T-cell (primary cell): ENCODE measurements at regions not wholly inside any gene's neighbourhood (a gene's known extent, or its start where the extent isn't known, plus 50 kb on each side); places are given as distances from the start of the nearest gene placed in this dataset.

Experiments
- ATAC-seq, 4 experiments: fragments of 200-7000 bp in 3 of 4; fragments of 150-1000 bp in 1 of 4; cut with Tn5 transposase; replicated peaks in 1 of 4; 1 replicate in 3 of 4; 2 replicates in 1 of 4; pipeline ENCODE4 v1.10.0; 2021; ENCODE audit warnings: moderate library complexity in 3 of 4, mild to moderate bottlenecking in 2 of 4, moderate number of reproducible peaks in 1 of 4
- CTCF ChIA-PET, 2 donors: fragments of 300-600 bp; sonication (Branson Sonifier 250); formaldehyde crosslinking; loops; one replicate each; lab custom pipeline; 2022; ENCODE audit warnings: antibody characterized with exemption in 2 of 2; lab: Charles Lee
- POLR2A ChIA-PET, 2 donors: fragments of 300-600 bp; sonication (Branson Sonifier 250); formaldehyde crosslinking; loops; one replicate each; lab custom pipeline; 2022; ENCODE audit warnings: antibody characterized with exemption in 2 of 2; lab: Charles Lee
- DNase-seq, 35 experiments: peaks; one replicate each; pipeline versions ENCODE4 v3.0.0 to v3.0.0-alpha.2; 2013 to 2023
- H3K27ac ChIP-seq: one replicate; pipeline ENCODE4 v1.5.1; 2013; ENCODE audit warnings: low read length
- H3K27me3 ChIP-seq, 2 experiments: replicated peaks in 1 of 2; 1 replicate in 1 of 2; 2 replicates in 1 of 2; pipeline versions ENCODE4 v1.6.1 to v1.7.0; 2013; ENCODE audit warnings: low read length in 1 of 2, mixed read lengths in 1 of 2; ENCODE audit not compliant: control insufficient read depth in 2 of 2, insufficient read depth in 2 of 2; ENCODE audit errors: extremely low read depth in 1 of 2
- H3K36me3 ChIP-seq, 2 donors: 1 replicate in 1 of 2; 2 replicates in 1 of 2; pipeline versions ENCODE4 v1.6.1 to v1.7.0; 2013; ENCODE audit warnings: low read length in 1 of 2; ENCODE audit not compliant: control insufficient read depth in 2 of 2, insufficient read depth in 1 of 2; ENCODE audit errors: extremely low read depth in 1 of 2
- H3K4me1 ChIP-seq, 2 experiments: 1 replicate in 1 of 2; 2 replicates in 1 of 2; pipeline versions ENCODE4 v1.6.1 to v1.7.0; 2013; ENCODE audit warnings: low read length in 2 of 2, mixed read lengths in 1 of 2; ENCODE audit not compliant: insufficient read depth in 2 of 2, control insufficient read depth in 1 of 2; ENCODE audit errors: extremely low read depth in 1 of 2
- H3K4me3 ChIP-seq, 2 donors: 1 replicate in 1 of 2; 2 replicates in 1 of 2; pipeline versions ENCODE4 v1.5.1 to v1.7.0; 2013; ENCODE audit warnings: mild to moderate bottlenecking in 2 of 2, low read length in 1 of 2, moderate library complexity in 1 of 2; ENCODE audit not compliant: control insufficient read depth in 1 of 2; ENCODE audit errors: extremely low read depth in 1 of 2
- H3K9me3 ChIP-seq: 2 replicates; pipeline ENCODE4 v1.7.0; 2013
- H3K27ac Mint-ChIP-seq, 2 donors: one replicate each; pipeline ENCODE4 v1.8.0; 2020 to 2021; ENCODE audit warnings: mild to moderate bottlenecking in 2 of 2, mixed read lengths in 2 of 2
- H3K27me3 Mint-ChIP-seq, 2 donors: one replicate each; pipeline ENCODE4 v1.8.0; 2021 to 2022; ENCODE audit warnings: mixed read lengths in 2 of 2
- H3K36me3 Mint-ChIP-seq: one replicate; pipeline ENCODE4 v1.8.0; 2021; ENCODE audit warnings: mixed read lengths
- H3K4me1 Mint-ChIP-seq, 3 donors: one replicate each; pipeline ENCODE4 v1.8.0; 2020 to 2022; ENCODE audit warnings: mixed read lengths in 3 of 3, mild to moderate bottlenecking in 1 of 3
- H3K4me3 Mint-ChIP-seq, 3 donors: one replicate each; pipeline ENCODE4 v1.8.0; 2020 to 2022; ENCODE audit warnings: mild to moderate bottlenecking in 3 of 3, mixed read lengths in 3 of 3, moderate library complexity in 3 of 3
- H3K9me3 Mint-ChIP-seq, 3 donors: one replicate each; pipeline ENCODE4 v1.8.0; 2020 to 2022; ENCODE audit warnings: mixed read lengths in 3 of 3
- WGBS: methylation state at CpG from one replicate; pipeline ENCODE4 v1.1.5; 2013; ENCODE audit warnings: missing lambda C conversion rate; ENCODE audit not compliant: insufficient coverage; 5-methylcytosine and 5-hydroxymethylcytosine counted together

GRCh38 chr2:145258903-145259579 is 739.1 kb upstream of the ZEB2 start:
- 23% methylated on average over 2 of the region's 5 CpGs for WGBS
- Histone ChIP-seq H3K27me3 (peaks cover 0 to 23% of the 10 kb centered on the region in 2 experiments), H3K9me3 (no peaks in the 10 kb centered on the region), H3K27ac (no peak overlapping the region), H3K4me3 (no peak overlapping the region), H3K36me3 (no peaks in the 10 kb centered on the region), H3K4me1 (peaks cover 3 to 20% of the 10 kb centered on the region in 2 experiments)
- ChIA-PET CTCF (interaction anchor here in 1 of 2 donors (0.6 kb wide), 1 partner anchor 21 kb away, joined by 9 read pairs; no protein-coding TSS in a partner anchor), POLR2A (interaction anchor here (0.5 to 0.7 kb wide), 4 partner anchors 60 to 1646 kb away, joined by 3 to 7 read pairs (median 4); no protein-coding TSS in a partner anchor)
- DNase-seq (peak in 11 of 35 experiments; percentile 0 to 45 (median 2)), ATAC-seq (peak; percentile 40 to 82 (median 67))
- Mint-ChIP-seq H3K9me3 (peaks cover 0 to 12% (median 0%) of the 10 kb centered on the region in 3 donors), H3K4me3 (no peak overlapping the region), H3K27ac (no peak overlapping the region), H3K36me3 (no peaks in the 10 kb centered on the region), H3K4me1 (peaks cover 0 to 5% (median 2%) of the 10 kb centered on the region in 3 donors), H3K27me3 (peaks cover 1 to 22% of the 10 kb centered on the region in 2 donors)

- no peak overlapping the region for H3K27ac Mint-ChIP-seq
- Histone ChIP-seq H3K27me3 (peaks cover 0 to 26% of the 10 kb centered on the region in 2 experiments), H3K4me3 (no peak overlapping the region), H3K36me3 (no peaks in the 10 kb centered on the region), H3K27ac (no peak overlapping the region), H3K4me1 (peaks cover 3 to 20% of the 10 kb centered on the region in 2 experiments), H3K9me3 (no peaks in the 10 kb centered on the region)
- ChIA-PET POLR2A (interaction anchor here (0.6 kb wide), 2 partner anchors 11 to 21 kb away, joined by 3 to 4 read pairs; no protein-coding TSS in a partner anchor), CTCF (interaction anchor here in 1 of 2 donors (0.6 kb wide), 1 partner anchor 135 kb away, joined by 4 read pairs; no protein-coding TSS in a partner anchor)
- no peak for DNase-seq
- peaks cover 1 to 25% of the 10 kb centered on the region in 2 donors for H3K27me3 Mint-ChIP-seq
- no peak overlapping the region for H3K4me3 Mint-ChIP-seq
- H3K36me3 Mint-ChIP-seq: no peaks in the 10 kb centered on the region
- no peak for ATAC-seq
- H3K9me3 Mint-ChIP-seq: peaks cover 0 to 12% (median 0%) of the 10 kb centered on the region in 3 donors
- H3K4me1 Mint-ChIP-seq: peaks cover 0 to 5% (median 2%) of the 10 kb centered on the region in 3 donors
Measured at GRCh38 chr2:145257931-145258330, 738.0 kb upstream of the ZEB2 start.

GRCh38 chr2:145256551-145256950 is 736.6 kb upstream of the ZEB2 start:
- peaks cover 0 to 5% (median 2%) of the 10 kb centered on the region in 3 donors for H3K4me1 Mint-ChIP-seq
- H3K9me3 ChIP-seq: no peaks in the 10 kb centered on the region
- H3K36me3 Mint-ChIP-seq: no peaks in the 10 kb centered on the region
- peaks cover 1 to 26% of the 10 kb centered on the region in 2 donors for H3K27me3 Mint-ChIP-seq
- ChIA-PET POLR2A (no interaction called here), CTCF (no interaction called here)
- peaks cover 0 to 12% (median 0%) of the 10 kb centered on the region in 3 donors for H3K9me3 Mint-ChIP-seq
- WGBS: no CpG with 5 or more reads among the region's 1 CpG
- peaks cover 3 to 20% of the 10 kb centered on the region in 2 experiments for H3K4me1 ChIP-seq
- no peaks in the 10 kb centered on the region for H3K36me3 ChIP-seq
- H3K4me3 ChIP-seq: no peak overlapping the region
- ATAC-seq: no peak
- H3K27ac Mint-ChIP-seq: no peak overlapping the region
- no peak for DNase-seq
- peaks cover 0 to 23% of the 10 kb centered on the region in 2 experiments for H3K27me3 ChIP-seq
- no peak overlapping the region for H3K27ac ChIP-seq
- no peak overlapping the region for H3K4me3 Mint-ChIP-seq

GRCh38 chr2:145254291-145254690 is 734.4 kb upstream of the ZEB2 start:
- CTCF ChIA-PET: no interaction called here

GRCh38 chr2:145253492-145253891 is 733.6 kb upstream of the ZEB2 start:
- Mint-ChIP-seq H3K36me3 (no peaks in the 10 kb centered on the region), H3K27me3 (peaks cover 0 to 26% of the 10 kb centered on the region in 2 donors), H3K27ac (no peak overlapping the region), H3K9me3 (peaks cover 0 to 9% (median 0%) of the 10 kb centered on the region in 3 donors), H3K4me3 (no peak overlapping the region), H3K4me1 (no peaks in the 10 kb centered on the region)
- H3K4me3 ChIP-seq: no peak overlapping the region
- H3K27me3 ChIP-seq: peaks cover 0 to 20% of the 10 kb centered on the region in 2 experiments
- ChIA-PET POLR2A (no interaction called here), CTCF (no interaction called here)
- no CpG with 5 or more reads among the region's 1 CpG for WGBS
- H3K27ac ChIP-seq: no peak overlapping the region
- no peaks in the 10 kb centered on the region for H3K36me3 ChIP-seq
- H3K4me1 ChIP-seq: peaks cover under 1 to 10% of the 10 kb centered on the region in 2 experiments
- H3K9me3 ChIP-seq: no peaks in the 10 kb centered on the region
- no peak for DNase-seq
- no peak for ATAC-seq

More at GRCh38 chr2:145254291-145254690, 734.4 kb upstream of the ZEB2 start:
- peaks cover 0 to 12% (median 0%) of the 10 kb centered on the region in 3 donors for H3K9me3 Mint-ChIP-seq
- Histone ChIP-seq H3K36me3 (no peaks in the 10 kb centered on the region), H3K4me3 (no peak overlapping the region), H3K9me3 (no peaks in the 10 kb centered on the region), H3K27ac (no peak overlapping the region), H3K4me1 (peaks cover 3 to 16% of the 10 kb centered on the region in 2 experiments), H3K27me3 (peaks cover 0 to 20% of the 10 kb centered on the region in 2 experiments)
- no peak overlapping the region for H3K4me3 Mint-ChIP-seq
- DNase-seq (no peak), ATAC-seq (no peak)
- POLR2A ChIA-PET: no interaction called here
- H3K4me1 Mint-ChIP-seq: peaks cover 0 to 5% (median 0%) of the 10 kb centered on the region in 3 donors
- no peak overlapping the region for H3K27ac Mint-ChIP-seq
- WGBS: 71% methylated on average over 1 of the region's 2 CpGs
- peaks cover 0 to 26% of the 10 kb centered on the region in 2 donors for H3K27me3 Mint-ChIP-seq
- no peaks in the 10 kb centered on the region for H3K36me3 Mint-ChIP-seq

- CTCF ChIA-PET: no interaction called here
- H3K4me3 Mint-ChIP-seq: no peak overlapping the region
- POLR2A ChIA-PET: no interaction called here
Measured at GRCh38 chr2:145245268-145245870, 725.5 kb upstream of the ZEB2 start.

More at GRCh38 chr2:145245268-145245870, 725.5 kb upstream of the ZEB2 start:
- no peak overlapping the region for H3K27ac Mint-ChIP-seq
- H3K36me3 ChIP-seq: no peaks in the 10 kb centered on the region
- ATAC-seq (no peak), DNase-seq (no peak)
- H3K9me3 ChIP-seq: no peaks in the 10 kb centered on the region
- H3K9me3 Mint-ChIP-seq: no peaks in the 10 kb centered on the region
- H3K4me1 ChIP-seq: no peaks in the 10 kb centered on the region
- WGBS: 67% methylated on average over 2 of the region's 4 CpGs
- H3K4me1 Mint-ChIP-seq: no peaks in the 10 kb centered on the region
- H3K27ac ChIP-seq: no peak overlapping the region
- H3K27me3 ChIP-seq: no peaks in the 10 kb centered on the region
- no peak overlapping the region for H3K4me3 ChIP-seq
- H3K27me3 Mint-ChIP-seq: peaks cover 0 to 12% of the 10 kb centered on the region in 2 donors
- no peaks in the 10 kb centered on the region for H3K36me3 Mint-ChIP-seq
